ENCODE measurements at regions not wholly inside any gene's neighbourhood (a gene's known extent, or its start where the extent isn't known, plus 50 kb on each side); places are given as distances from the start of the nearest gene placed in this dataset.

GRCh38 chr18:22032392-22032961 is 136.9 kb upstream of the GATA6 start:
- FAIRE-seq (peak; percentile 94), DNase-seq (ENCODE audit: low read depth) (peak; percentile 99)
- H3K36me3 ChIP-seq (ENCODE audit: control insufficient read depth, insufficient read depth, low read length), result no peaks in the 10 kb centered on the region
- no peak overlapping the region for H3K4me3 ChIP-seq (ENCODE audit: low read depth, low read length)
- H3K27me3 ChIP-seq (ENCODE audit: control insufficient read depth, insufficient read depth, low read length), result no peaks in the 10 kb centered on the region
- TF ChIP-seq, protein P1, sequence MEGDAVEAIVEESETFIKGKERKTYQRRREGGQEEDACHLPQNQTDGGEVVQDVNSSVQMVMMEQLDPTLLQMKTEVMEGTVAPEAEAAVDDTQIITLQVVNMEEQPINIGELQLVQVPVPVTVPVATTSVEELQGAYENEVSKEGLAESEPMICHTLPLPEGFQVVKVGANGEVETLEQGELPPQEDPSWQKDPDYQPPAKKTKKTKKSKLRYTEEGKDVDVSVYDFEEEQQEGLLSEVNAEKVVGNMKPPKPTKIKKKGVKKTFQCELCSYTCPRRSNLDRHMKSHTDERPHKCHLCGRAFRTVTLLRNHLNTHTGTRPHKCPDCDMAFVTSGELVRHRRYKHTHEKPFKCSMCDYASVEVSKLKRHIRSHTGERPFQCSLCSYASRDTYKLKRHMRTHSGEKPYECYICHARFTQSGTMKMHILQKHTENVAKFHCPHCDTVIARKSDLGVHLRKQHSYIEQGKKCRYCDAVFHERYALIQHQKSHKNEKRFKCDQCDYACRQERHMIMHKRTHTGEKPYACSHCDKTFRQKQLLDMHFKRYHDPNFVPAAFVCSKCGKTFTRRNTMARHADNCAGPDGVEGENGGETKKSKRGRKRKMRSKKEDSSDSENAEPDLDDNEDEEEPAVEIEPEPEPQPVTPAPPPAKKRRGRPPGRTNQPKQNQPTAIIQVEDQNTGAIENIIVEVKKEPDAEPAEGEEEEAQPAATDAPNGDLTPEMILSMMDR (IDR thresholded peaks at IDR 0.05; ENCODE audit: insufficient read depth, low read length, severe bottlenecking), result no peak

- H3K4me3 ChIP-seq (ENCODE audit: low read depth, low read length), result no peak overlapping the region
- FAIRE-seq (no peak), DNase-seq (ENCODE audit: low read depth) (no peak)
- no peaks in the 10 kb centered on the region for H3K27me3 ChIP-seq (ENCODE audit: control insufficient read depth, insufficient read depth, low read length)
- no peaks in the 10 kb centered on the region for H3K36me3 ChIP-seq (ENCODE audit: control insufficient read depth, insufficient read depth, low read length)
- TF ChIP-seq, protein P1 (IDR thresholded peaks at IDR 0.05; ENCODE audit: insufficient read depth, low read length, severe bottlenecking), result no peak
Measured at GRCh38 chr18:22033085-22033484, 136.3 kb upstream of the GATA6 start.

- TF ChIP-seq, protein P1 (IDR thresholded peaks at IDR 0.05; ENCODE audit: insufficient read depth, low read length, severe bottlenecking), result no peak
- Histone ChIP-seq H3K4me3 (ENCODE audit: low read depth, low read length) (no peak overlapping the region), H3K36me3 (ENCODE audit: control insufficient read depth, insufficient read depth, low read length) (no peaks in the 10 kb centered on the region), H3K27me3 (ENCODE audit: control insufficient read depth, insufficient read depth, low read length) (no peaks in the 10 kb centered on the region)
- no peak for DNase-seq (ENCODE audit: low read depth)
- no peak for FAIRE-seq
Measured at GRCh38 chr18:22034276-22034675, 135.1 kb upstream of the GATA6 start.

- TF ChIP-seq, protein P1 (IDR thresholded peaks at IDR 0.05; ENCODE audit: insufficient read depth, low read length, severe bottlenecking), result no peak
- no peak overlapping the region for H3K4me3 ChIP-seq (ENCODE audit: low read depth, low read length)
- DNase-seq (ENCODE audit: low read depth), result no peak
- no peaks in the 10 kb centered on the region for H3K27me3 ChIP-seq (ENCODE audit: control insufficient read depth, insufficient read depth, low read length)
- no peak for FAIRE-seq
- H3K36me3 ChIP-seq (ENCODE audit: control insufficient read depth, insufficient read depth, low read length), result no peaks in the 10 kb centered on the region
Measured at GRCh38 chr18:22040533-22040932, 128.9 kb upstream of the GATA6 start.

DNA sequence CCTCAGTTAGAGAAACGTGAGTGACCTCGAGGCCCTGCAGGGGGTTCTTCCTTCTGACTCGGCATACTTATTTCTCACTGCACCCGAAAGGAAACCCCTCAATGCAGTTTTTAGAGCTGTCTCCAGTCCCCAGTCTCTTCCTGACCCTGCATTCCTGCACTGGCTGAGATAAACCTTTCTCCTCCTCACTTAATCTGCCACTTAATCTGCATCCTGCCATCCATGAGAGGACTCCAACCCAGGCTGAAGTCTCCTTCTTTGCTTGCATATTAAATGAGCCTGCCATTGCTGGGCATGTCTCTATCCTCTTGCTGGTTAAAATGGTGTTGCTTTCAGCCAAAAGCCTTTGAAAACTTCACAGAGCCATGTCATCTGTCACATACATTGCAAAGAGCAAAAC is 125.6 kb upstream of the GATA6 start:
- H3K4me3 ChIP-seq (ENCODE audit: low read depth, low read length), result no peak overlapping the region
- no peaks in the 10 kb centered on the region for H3K36me3 ChIP-seq (ENCODE audit: control insufficient read depth, insufficient read depth, low read length)
- DNase-seq (ENCODE audit: low read depth) (no peak), FAIRE-seq (no peak)
- TF ChIP-seq, protein P1 (IDR thresholded peaks at IDR 0.05; ENCODE audit: insufficient read depth, low read length, severe bottlenecking), result no peak
- H3K27me3 ChIP-seq (ENCODE audit: control insufficient read depth, insufficient read depth, low read length), result peaks cover 2% of the 10 kb centered on the region
